GM18907 (cell line): ENCODE measurements at regions not wholly inside any gene's neighbourhood (a gene's known extent, or its start where the extent isn't known, plus 50 kb on each side); places are given as distances from the start of the nearest gene placed in this dataset.

Source experiments
- ATAC-seq: cut with Tn5 transposase; IDR thresholded peaks from one replicate; pipeline ENCODE4 v1.9.1; 2021; ENCODE audit warnings: mild to moderate bottlenecking, moderate library complexity; ENCODE audit not compliant: unreplicated experiment

- no peak for ATAC-seq
Observed at GRCh38 chr3:182244222-182244971, 532.7 kb downstream of the SOX2 start.

- no peak for ATAC-seq
Observed at GRCh38 chr3:182245059-182245458, 533.3 kb downstream of the SOX2 start.

- no peak for ATAC-seq
Observed at GRCh38 chr3:182246870-182247269, 535.1 kb downstream of the SOX2 start.

- ATAC-seq, result no peak
Observed at GRCh38 chr3:182248349-182248880, 536.7 kb downstream of the SOX2 start.

GRCh38 chr3:182252802-182253201 is 540.5 kb upstream of the ATP11B start:
- no peak for ATAC-seq

GRCh38 chr3:182255158-182255557 is 538.1 kb upstream of the ATP11B start:
- no peak for ATAC-seq

GRCh38 chr3:182257361-182257760 is 535.9 kb upstream of the ATP11B start:
- no peak for ATAC-seq

GRCh38 chr3:182258538-182259177 is 534.6 kb upstream of the ATP11B start:
- ATAC-seq, result no peak

- ATAC-seq, result no peak
Observed at GRCh38 chr3:182259579-182259978, 533.7 kb upstream of the ATP11B start.

GRCh38 chr3:182261041-182261440 is 532.3 kb upstream of the ATP11B start:
- no peak for ATAC-seq

GRCh38 chr3:182268711-182269110 is 524.6 kb upstream of the ATP11B start:
- no peak for ATAC-seq

- ATAC-seq, result no peak
Observed at GRCh38 chr3:182276512-182276911, 516.8 kb upstream of the ATP11B start.

GRCh38 chr3:182284793-182285192 is 508.5 kb upstream of the ATP11B start:
- ATAC-seq, result no peak

GRCh38 chr3:182292591-182292990 is 500.7 kb upstream of the ATP11B start:
- ATAC-seq, result no peak

- no peak for ATAC-seq
Observed at GRCh38 chr3:182294256-182294655, 499.0 kb upstream of the ATP11B start.

GRCh38 chr3:182294696-182295095 is 498.6 kb upstream of the ATP11B start:
- no peak for ATAC-seq

- ATAC-seq, result no peak
Observed at GRCh38 chr3:182300266-182300665, 493.0 kb upstream of the ATP11B start.

- ATAC-seq, result no peak
Observed at GRCh38 chr3:182303169-182303568, 490.1 kb upstream of the ATP11B start.

- no peak for ATAC-seq
Observed at GRCh38 chr3:182305881-182306665, 487.2 kb upstream of the ATP11B start.

- no peak for ATAC-seq
Observed at GRCh38 chr3:182308328-182308727, 485.0 kb upstream of the ATP11B start.

GRCh38 chr3:182309120-182309519 is 484.2 kb upstream of the ATP11B start:
- ATAC-seq, result no peak

- ATAC-seq, result no peak
Observed at GRCh38 chr3:182315313-182315712, 478.0 kb upstream of the ATP11B start.
